Left hindlimb (tissue), 1 donor: ENCODE measurements at regions not wholly inside any gene's neighbourhood (a gene's known extent, or its start where the extent isn't known, plus 50 kb on each side); places are given as distances from the start of the nearest gene placed in this dataset.
"Not testable (repeated sequence)": the region's sequence is repeated elsewhere in the genome, so short reads cannot be mapped to it uniquely, and the experiment has no call there.

ENCODE experiments used
- DNase-seq: peaks from one replicate; pipeline ENCODE4 v3.0.0-alpha.2; 2018

- DNase-seq, result no peak
Measured at GRCh38 chr12:59131462-59131861, 211.2 kb upstream of the LRIG3 start.

GRCh38 chr12:59122784-59123183, 202.5 kb upstream of the LRIG3 start:
- DNase-seq, result no peak

GRCh38 chr12:59121451-59121850, 201.1 kb upstream of the LRIG3 start:
- DNase-seq, result no peak

- DNase-seq, result no peak
Measured at GRCh38 chr12:59119676-59120075, 199.4 kb upstream of the LRIG3 start.

- DNase-seq, result no peak
Measured at GRCh38 chr12:59118356-59118755, 198.1 kb upstream of the LRIG3 start.

- no peak for DNase-seq
Measured at GRCh38 chr12:59115995-59116394, 195.7 kb upstream of the LRIG3 start.

GRCh38 chr12:59115526-59115925, 195.2 kb upstream of the LRIG3 start:
- no peak for DNase-seq

GRCh38 chr12:59113831-59114615, 193.7 kb upstream of the LRIG3 start:
- DNase-seq, result peak; percentile 83

- no peak for DNase-seq
Measured at GRCh38 chr12:59111851-59112250, 191.5 kb upstream of the LRIG3 start.

- not testable (repeated sequence) for DNase-seq
Measured at GRCh38 chr12:59108516-59108915, 188.2 kb upstream of the LRIG3 start.

- DNase-seq, result no peak
Measured at GRCh38 chr12:59100585-59100984, 180.3 kb upstream of the LRIG3 start.

GRCh38 chr12:59097876-59098275, 177.6 kb upstream of the LRIG3 start:
- no peak for DNase-seq

- DNase-seq, result no peak
Measured at GRCh38 chr12:59096246-59096645, 175.9 kb upstream of the LRIG3 start.

GRCh38 chr12:59093073-59093772, 172.9 kb upstream of the LRIG3 start:
- no peak for DNase-seq

GRCh38 chr12:59088673-59089072, 168.4 kb upstream of the LRIG3 start:
- DNase-seq, result no peak

GRCh38 chr12:59087691-59088090, 167.4 kb upstream of the LRIG3 start:
- DNase-seq, result no peak

GRCh38 chr12:59087077-59087673, 166.9 kb upstream of the LRIG3 start:
- DNase-seq, result no peak

- no peak for DNase-seq
Measured at GRCh38 chr12:59086126-59086525, 165.8 kb upstream of the LRIG3 start.

- no peak for DNase-seq
Measured at GRCh38 chr12:59085690-59086089, 165.4 kb upstream of the LRIG3 start.

- peak; percentile 84 for DNase-seq
Measured at GRCh38 chr12:59084511-59085375, 164.4 kb upstream of the LRIG3 start.

GRCh38 chr12:59082952-59083351, 162.6 kb upstream of the LRIG3 start:
- no peak for DNase-seq

GRCh38 chr12:59080101-59080500, 159.8 kb upstream of the LRIG3 start:
- no peak for DNase-seq

GRCh38 chr12:59079472-59079871, 159.2 kb upstream of the LRIG3 start:
- DNase-seq, result no peak
